CD14-positive monocyte (primary cell): ENCODE measurements at regions not wholly inside any gene's neighbourhood (a gene's known extent, or its start where the extent isn't known, plus 50 kb on each side); places are given as distances from the start of the nearest gene placed in this dataset.
"Not testable (repeated sequence)": the region's sequence is repeated elsewhere in the genome, so short reads cannot be mapped to it uniquely, and the experiment has no call there.

Source experiments
- DNase-seq, 3 donors: peaks; one replicate each; pipeline ENCODE4 v3.0.0-alpha.2; 2011 to 2022
- H2AFZ ChIP-seq: 2 replicates; pipeline ENCODE4 v1.6.0; 2012; ENCODE audit warnings: mild to moderate bottlenecking, low read depth, low read length, inconsistent platforms; ENCODE audit not compliant: insufficient read depth, poor library complexity, severe bottlenecking
- H3K27ac ChIP-seq, 2 donors: 1 replicate in 1 of 2; 2 replicates in 1 of 2; pipeline ENCODE4 v1.5.1; 2012 to 2013; ENCODE audit warnings: low read length in 2 of 2, control low read depth in 1 of 2, inconsistent platforms in 1 of 2, low read depth in 1 of 2, mild to moderate bottlenecking in 1 of 2
- H3K27me3 ChIP-seq, 2 donors: one replicate each; pipeline versions ENCODE4 v1.6.0 to v1.6.1; 2011 to 2013; ENCODE audit warnings: low read length in 2 of 2; ENCODE audit not compliant: control insufficient read depth in 2 of 2, insufficient read depth in 2 of 2
- H3K36me3 ChIP-seq, 2 donors: replicated peaks in 1 of 2; 1 replicate in 1 of 2; 2 replicates in 1 of 2; pipeline versions ENCODE4 v1.5.1 to v1.6.1; 2012 to 2013; ENCODE audit warnings: low read length in 2 of 2, control low read depth in 1 of 2, inconsistent platforms in 1 of 2, mild to moderate bottlenecking in 1 of 2; ENCODE audit not compliant: insufficient read depth in 2 of 2, control insufficient read depth in 1 of 2
- H3K4me1 ChIP-seq, 2 donors: 1 replicate in 1 of 2; 2 replicates in 1 of 2; pipeline versions ENCODE4 v1.5.1 to v1.6.1; 2012 to 2013; ENCODE audit warnings: low read length in 2 of 2, control low read depth in 1 of 2, inconsistent platforms in 1 of 2, mild to moderate bottlenecking in 1 of 2, moderate library complexity in 1 of 2; ENCODE audit not compliant: insufficient read depth in 2 of 2, control insufficient read depth in 1 of 2
- H3K4me2 ChIP-seq: replicated peaks from 2 replicates; pipeline ENCODE3; 2012; ENCODE audit warnings: low read length, moderate library complexity, mild to moderate bottlenecking; ENCODE audit not compliant: poor library complexity, severe bottlenecking; ENCODE audit errors: extremely low read depth
- H3K4me3 ChIP-seq, 3 experiments: fragments of 200-600 bp in 1 of 3; sonication (generic) in 1 of 3; replicated peaks in 1 of 3; 1 replicate in 2 of 3; 2 replicates in 1 of 3; pipeline ENCODE4 v1.5.1; 2011 to 2013; ENCODE audit warnings: low read length in 3 of 3, mild to moderate bottlenecking in 3 of 3, control low read depth in 2 of 3, low read depth in 2 of 3, inconsistent platforms in 1 of 3, moderate library complexity in 1 of 3
- H3K79me2 ChIP-seq: 2 replicates; pipeline ENCODE4 v1.6.0; 2012; ENCODE audit warnings: mild to moderate bottlenecking, control low read depth, inconsistent platforms, low read length, moderate library complexity; ENCODE audit not compliant: insufficient read depth
- H3K9ac ChIP-seq: 2 replicates; pipeline ENCODE4 v1.6.0; 2017; ENCODE audit warnings: low read length, mild to moderate bottlenecking; ENCODE audit not compliant: insufficient read depth, poor library complexity, severe bottlenecking
- H3K9me3 ChIP-seq, 2 donors: replicated peaks in 1 of 2; 1 replicate in 1 of 2; 2 replicates in 1 of 2; pipeline versions ENCODE4 v1.5.1 to v1.6.1; 2012 to 2013; ENCODE audit warnings: low read length in 2 of 2, control low read depth in 1 of 2; ENCODE audit not compliant: control insufficient read depth in 1 of 2, insufficient read depth in 1 of 2
- H4K20me1 ChIP-seq: 2 replicates; pipeline ENCODE4 v1.6.0; 2012; ENCODE audit warnings: mild to moderate bottlenecking, low read length, control low read depth, moderate library complexity; ENCODE audit not compliant: insufficient read depth
- H3K27ac Mint-ChIP-seq, 7 donors: one replicate each; pipeline ENCODE4 v1.8.0; 2020; ENCODE audit warnings: mild to moderate bottlenecking in 7 of 7, mixed read lengths in 7 of 7, moderate library complexity in 6 of 7, inconsistent platforms in 2 of 7
- H3K27me3 Mint-ChIP-seq, 3 donors: one replicate each; pipeline ENCODE4 v1.8.0; 2021 to 2022; ENCODE audit warnings: low read depth in 3 of 3, mild to moderate bottlenecking in 3 of 3, mixed read lengths in 3 of 3, moderate library complexity in 3 of 3, inconsistent platforms in 1 of 3
- H3K36me3 Mint-ChIP-seq, 2 donors: one replicate each; pipeline ENCODE4 v1.8.0; 2020; ENCODE audit warnings: mixed read lengths in 2 of 2, inconsistent platforms in 1 of 2, mild to moderate bottlenecking in 1 of 2
- H3K4me1 Mint-ChIP-seq: one replicate; pipeline ENCODE4 v1.8.0; 2020; ENCODE audit warnings: mild to moderate bottlenecking, mixed read lengths
- H3K4me3 Mint-ChIP-seq, 2 donors: one replicate each; pipeline ENCODE4 v1.8.0; 2020; ENCODE audit warnings: mild to moderate bottlenecking in 2 of 2, mixed read lengths in 2 of 2, moderate library complexity in 1 of 2
- H3K9me3 Mint-ChIP-seq, 7 donors: one replicate each; pipeline ENCODE4 v1.8.0; 2020 to 2022; ENCODE audit warnings: mixed read lengths in 7 of 7, mild to moderate bottlenecking in 6 of 7, moderate library complexity in 6 of 7, inconsistent platforms in 2 of 7
- CTCF ChIP-seq: fragments of 200-600 bp; IDR thresholded peaks from one replicate; pipeline ENCODE4 v1.8.0; 2022; ENCODE audit warnings: antibody characterized with exemption, mild to moderate bottlenecking
- WGBS: methylation state at CpG from one replicate; pipeline ENCODE4 v1.1.5; 2013; ENCODE audit warnings: missing lambda C conversion rate; ENCODE audit not compliant: insufficient coverage; 5-methylcytosine and 5-hydroxymethylcytosine counted together
- intact Hi-C, 2 donors: fragments of 100-400 bp; cut with micrococcal nuclease; formaldehyde crosslinking; loops; one replicate each; pipeline versions ENCODE4 v1.15.0 to v1.15.1; 2023

GRCh38 chr1:83318366-83318765 lies 680.6 kb downstream of the TTLL7 start:
- intact Hi-C loops: no loop called here
- Histone ChIP-seq H3K4me3 (no peak overlapping the region), H3K4me1 (no peaks in the 10 kb centered on the region), H3K27me3 (no peaks in the 10 kb centered on the region), H3K9ac (no peak overlapping the region), H3K9me3 (no peaks in the 10 kb centered on the region), H4K20me1 (no peaks in the 10 kb centered on the region), H3K36me3 (no peaks in the 10 kb centered on the region), H3K27ac (no peak overlapping the region), H2AFZ (no peak overlapping the region), H3K4me2 (no peak overlapping the region), H3K79me2 (no peaks in the 10 kb centered on the region)
- Mint-ChIP-seq H3K36me3 (no peaks in the 10 kb centered on the region), H3K27me3 (peaks cover 0 to 1% (median 0%) of the 10 kb centered on the region in 3 donors), H3K9me3 (peaks cover 0 to 5% (median 2%) of the 10 kb centered on the region in 7 donors), H3K4me1 (no peaks in the 10 kb centered on the region), H3K4me3 (no peak overlapping the region), H3K27ac (no peak overlapping the region)
- no peak for TF ChIP-seq CTCF
- no peak for DNase-seq
- no CpG with 5 or more reads among the region's 2 CpGs for WGBS

- H3K27ac Mint-ChIP-seq, H3K9ac ChIP-seq, H2AFZ ChIP-seq, H3K9me3 Mint-ChIP-seq, H3K4me3 Mint-ChIP-seq, H3K4me3 ChIP-seq, H3K79me2 ChIP-seq, DNase-seq, H3K9me3 ChIP-seq, H3K36me3 ChIP-seq, H3K27me3 ChIP-seq, H3K4me1 Mint-ChIP-seq, H3K27me3 Mint-ChIP-seq, H3K27ac ChIP-seq, H4K20me1 ChIP-seq, H3K4me1 ChIP-seq, intact Hi-C loops, H3K4me2 ChIP-seq, H3K36me3 Mint-ChIP-seq: not testable (repeated sequence)
- WGBS: no CpG with 5 or more reads among the region's 1 CpG
Measured at GRCh38 chr1:83315446-83315845, 683.5 kb downstream of the TTLL7 start.

GRCh38 chr1:83310161-83310560 lies 688.8 kb downstream of the TTLL7 start:
- WGBS: no CpG with 5 or more reads among the region's 1 CpG
- H3K27me3 ChIP-seq, H3K4me1 ChIP-seq, H3K4me1 Mint-ChIP-seq, H3K4me3 ChIP-seq, H3K4me2 ChIP-seq, H3K36me3 ChIP-seq, H3K27ac Mint-ChIP-seq, H3K27ac ChIP-seq, H4K20me1 ChIP-seq, DNase-seq, H3K79me2 ChIP-seq, H2AFZ ChIP-seq, H3K9ac ChIP-seq, H3K4me3 Mint-ChIP-seq, H3K27me3 Mint-ChIP-seq, intact Hi-C loops, H3K9me3 Mint-ChIP-seq, H3K9me3 ChIP-seq, H3K36me3 Mint-ChIP-seq: not testable (repeated sequence)

- H2AFZ ChIP-seq, H3K4me2 ChIP-seq, H3K9ac ChIP-seq, H3K4me3 ChIP-seq, H4K20me1 ChIP-seq, H3K27ac ChIP-seq, H3K79me2 ChIP-seq, H3K4me1 ChIP-seq, H3K36me3 ChIP-seq, H3K27me3 Mint-ChIP-seq, intact Hi-C loops, H3K9me3 Mint-ChIP-seq, H3K4me3 Mint-ChIP-seq, DNase-seq, H3K9me3 ChIP-seq, H3K27ac Mint-ChIP-seq, H3K4me1 Mint-ChIP-seq, H3K27me3 ChIP-seq, H3K36me3 Mint-ChIP-seq: not testable (repeated sequence)
- WGBS: no CpG with 5 or more reads among the region's 2 CpGs
Measured at GRCh38 chr1:83309035-83309434, 689.9 kb downstream of the TTLL7 start.
